IPS DF 4.7 (cell line): ENCODE measurements at regions not wholly inside any gene's neighbourhood (a gene's known extent, or its start where the extent isn't known, plus 50 kb on each side); places are given as distances from the start of the nearest gene placed in this dataset.
"Not testable (repeated sequence)": the region's sequence is repeated elsewhere in the genome, so short reads cannot be mapped to it uniquely, and the experiment has no call there.

Experiments
- DNase-seq: peaks from one replicate; pipeline ENCODE4 v3.0.0-alpha.2; 2013; ENCODE audit warnings: low spot score; ENCODE audit errors: extremely low read depth

- no peak for DNase-seq
These were observed 780.4 kb upstream of the NRXN1 start for GRCh38 chr2:51812138-51812866.

DNA sequence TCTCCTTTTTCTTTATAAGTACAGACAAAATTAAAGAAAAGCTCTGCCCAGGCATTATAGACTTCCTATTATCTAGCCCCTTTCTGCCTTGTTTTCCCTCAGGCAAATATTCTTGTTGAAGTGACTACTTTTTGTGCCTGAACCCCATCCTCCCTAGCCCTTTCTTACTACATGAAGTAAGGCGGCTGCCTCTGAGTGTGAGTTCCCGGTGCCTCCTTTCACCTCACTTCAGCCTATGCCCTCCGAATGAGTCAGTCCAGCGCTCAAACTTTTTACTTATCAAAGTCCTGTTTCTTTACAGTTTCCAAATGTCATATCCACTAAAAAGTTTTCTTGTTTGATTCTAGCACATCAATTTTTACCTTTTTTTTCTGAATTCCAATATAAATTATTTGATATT lies 778.3 kb upstream of the NRXN1 start:
- no peak for DNase-seq

DNA sequence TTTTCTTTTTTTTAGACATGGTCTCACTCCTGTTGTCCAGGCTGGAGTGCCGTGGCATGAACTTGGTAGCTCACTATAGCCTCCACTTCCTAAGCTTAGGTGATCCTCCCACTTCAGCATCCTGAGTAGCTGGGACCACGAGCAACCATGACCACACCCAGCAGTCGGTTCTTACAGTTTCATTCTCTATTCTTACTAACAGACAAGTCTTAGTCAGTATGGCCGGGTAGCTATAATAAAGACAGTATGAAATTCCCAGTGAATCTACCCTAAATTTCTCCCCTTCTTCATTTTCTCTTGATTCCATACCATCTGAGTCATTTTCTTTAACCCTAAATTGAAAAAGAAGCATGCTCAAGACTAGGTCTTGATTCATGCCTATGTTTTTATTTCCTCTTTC lies 775.3 kb upstream of the NRXN1 start:
- DNase-seq, result no peak

DNA sequence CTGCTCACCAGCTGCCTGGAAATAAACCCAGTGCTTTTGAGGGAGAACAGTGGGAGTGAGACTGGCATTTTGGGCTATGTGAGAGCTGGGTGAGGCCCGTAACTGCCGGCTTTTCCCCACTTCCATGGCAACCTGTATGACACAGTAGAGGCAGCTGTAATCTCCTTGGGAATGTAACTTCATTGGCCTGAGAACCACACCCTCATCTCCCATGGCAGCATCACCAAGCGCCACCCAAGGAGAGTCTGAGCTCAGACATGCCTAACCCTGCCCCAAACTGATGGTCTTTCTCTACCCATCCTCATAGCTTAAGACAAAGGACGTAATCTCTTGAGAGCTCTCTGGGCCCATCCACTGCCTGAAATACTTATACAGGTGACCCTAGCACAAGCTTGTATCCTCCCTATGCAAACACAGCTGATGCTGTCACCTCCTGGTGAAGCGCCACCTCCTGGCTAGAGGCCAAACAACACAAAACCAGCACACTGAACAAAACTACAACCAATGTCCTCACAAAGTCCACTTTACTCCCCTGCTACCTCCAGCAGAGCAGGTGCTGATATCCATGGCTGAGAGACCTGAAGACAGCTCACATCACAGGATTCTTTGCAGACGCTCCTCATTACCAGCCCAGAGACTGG lies 763.4 kb upstream of the NRXN1 start:
- peak; percentile 36 for DNase-seq

DNA sequence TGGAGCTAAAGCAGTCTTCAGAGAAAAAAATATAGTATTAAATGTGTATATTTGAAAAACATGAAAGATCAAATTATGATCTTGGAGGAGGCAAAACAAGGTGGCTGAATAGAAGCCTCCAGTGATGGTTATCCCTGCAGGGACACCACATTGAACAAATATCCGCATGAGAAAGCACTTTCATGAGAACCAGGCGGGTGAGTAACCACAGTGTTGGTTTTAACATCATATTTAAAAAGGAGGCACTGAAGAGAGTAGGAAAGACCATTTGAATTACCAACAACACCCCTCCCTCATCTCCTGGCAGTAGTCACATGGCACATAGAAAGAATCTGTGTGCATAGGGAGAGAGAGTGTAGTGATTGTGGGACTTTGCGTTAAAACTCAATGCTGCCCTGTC lies 759.6 kb upstream of the NRXN1 start:
- DNase-seq, result no peak

- DNase-seq, result no peak
These were observed 758.9 kb upstream of the NRXN1 start for GRCh38 chr2:51790854-51791253.

DNA sequence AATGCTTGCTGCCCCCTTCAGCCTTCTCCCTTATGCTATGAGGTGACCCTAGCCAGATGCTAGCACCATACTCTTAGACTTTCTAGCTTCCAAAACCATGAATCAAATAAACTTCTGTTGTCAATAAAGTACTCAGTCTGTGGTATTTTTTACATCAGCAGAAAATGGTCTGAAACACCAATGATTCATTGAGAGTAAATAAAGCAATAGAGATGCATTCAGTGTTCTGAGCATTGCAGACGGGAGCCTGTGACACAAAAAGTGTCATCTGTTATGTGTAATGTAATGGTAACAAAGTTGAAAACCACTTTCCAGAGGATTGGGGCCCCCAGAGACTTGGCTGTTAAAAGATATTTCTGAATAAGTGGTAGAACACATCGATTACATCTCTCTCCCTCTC lies 758.0 kb upstream of the NRXN1 start:
- no peak for DNase-seq

DNA sequence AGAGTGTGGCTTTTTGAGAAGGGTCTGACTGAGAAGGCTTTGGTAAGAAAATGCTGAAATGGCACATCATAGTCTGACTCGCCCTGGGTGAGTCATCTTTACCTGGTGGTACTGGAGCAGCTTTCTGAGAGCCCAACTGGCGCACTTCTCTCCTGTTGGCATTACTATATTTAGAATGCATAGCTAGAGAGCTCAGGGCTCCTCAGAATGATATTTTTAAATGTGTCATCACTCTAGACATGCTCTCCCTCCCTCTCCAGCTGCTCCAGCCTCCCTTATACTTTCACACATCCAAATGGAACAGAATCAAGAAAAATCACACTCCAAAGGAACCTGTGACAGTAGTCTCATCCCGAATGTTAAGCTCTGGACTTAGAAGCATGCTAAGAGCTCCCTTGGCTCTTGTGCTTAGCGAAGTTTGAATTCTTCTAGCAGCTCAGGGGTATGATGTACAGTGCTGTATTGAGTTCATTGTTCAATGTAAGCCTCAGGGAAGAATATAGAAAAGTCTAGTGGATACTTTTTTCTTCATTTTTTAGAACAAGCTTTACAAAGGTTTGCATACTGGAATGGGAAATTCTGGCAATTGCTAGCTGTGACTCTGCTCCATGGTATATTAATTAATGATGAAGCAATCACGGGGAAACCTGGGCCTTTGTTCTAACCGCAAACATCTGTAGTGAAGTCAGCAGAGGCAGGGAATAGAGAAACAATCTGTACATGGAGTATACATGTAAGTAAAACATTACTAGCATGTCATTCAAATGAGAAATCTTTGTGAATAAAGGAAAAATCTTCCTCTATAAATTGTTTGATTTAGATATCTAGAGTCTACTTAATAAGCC lies 751.2 kb upstream of the NRXN1 start:
- no peak for DNase-seq

GRCh38 chr2:51781691-51782090 lies 749.8 kb upstream of the NRXN1 start:
- no peak for DNase-seq

DNA sequence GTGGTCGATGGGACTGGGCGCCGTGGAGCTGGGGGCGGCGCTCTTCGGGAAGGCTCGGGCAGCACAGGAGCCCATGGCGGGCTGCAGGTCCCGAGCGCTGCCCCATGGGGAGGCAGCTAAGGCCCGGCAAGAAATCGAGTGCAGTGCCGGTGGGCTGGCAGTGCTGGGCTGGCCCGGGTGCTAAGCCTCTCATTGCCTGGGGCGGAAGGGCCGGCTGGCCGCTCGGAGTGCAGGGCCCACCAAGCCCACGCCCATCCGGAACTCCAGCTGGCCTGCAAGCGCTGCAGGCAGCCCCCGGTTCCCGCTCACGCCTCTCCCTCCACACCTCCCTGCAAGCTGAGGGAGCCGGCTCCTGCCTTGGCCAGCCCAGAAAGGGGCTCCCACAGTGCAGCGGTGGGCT lies 748.4 kb upstream of the NRXN1 start:
- DNase-seq, result no peak

DNA sequence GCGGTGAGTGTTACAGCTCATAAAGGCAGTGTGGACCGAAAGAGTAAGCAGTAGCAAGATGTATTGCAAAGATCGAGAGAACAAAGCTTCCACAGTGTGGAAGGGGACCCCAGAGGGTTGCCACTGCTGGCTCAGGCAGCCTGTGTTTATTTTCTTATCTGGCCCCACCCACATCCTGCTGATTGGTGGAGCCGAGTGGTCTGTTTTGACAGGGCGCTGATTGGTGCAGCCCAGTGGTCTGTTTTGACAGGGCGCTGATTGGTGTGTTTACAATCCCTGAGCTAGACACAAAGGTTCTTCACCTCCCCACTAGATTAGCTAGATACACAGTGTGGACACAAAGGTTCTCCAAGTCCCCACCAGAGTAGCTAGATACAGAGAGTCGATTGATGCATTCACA lies 747.8 kb upstream of the NRXN1 start:
- not testable (repeated sequence) for DNase-seq

DNA sequence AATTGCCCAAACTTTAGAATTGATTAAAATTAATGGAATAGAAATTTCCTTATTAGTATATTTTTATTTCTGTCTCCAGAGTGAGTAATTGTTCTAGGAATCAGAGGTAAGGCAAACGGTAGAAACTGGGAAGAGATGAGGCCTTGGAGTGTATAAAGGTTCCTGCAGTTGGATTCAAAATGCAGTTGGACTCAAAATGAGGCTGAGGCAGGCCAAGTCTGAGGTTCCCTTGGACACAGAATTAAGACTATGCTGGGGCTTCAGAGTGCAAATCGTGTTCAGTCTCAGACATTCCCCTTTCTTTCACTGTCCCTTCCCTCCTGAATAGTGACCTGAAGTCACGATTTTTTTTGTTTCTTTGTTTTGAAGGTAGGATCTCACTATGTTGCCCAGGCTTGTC lies 746.9 kb upstream of the NRXN1 start:
- no peak for DNase-seq

GRCh38 chr2:51774606-51775005 lies 742.7 kb upstream of the NRXN1 start:
- not testable (repeated sequence) for DNase-seq

GRCh38 chr2:51760441-51760840 lies 728.5 kb upstream of the NRXN1 start:
- no peak for DNase-seq

- DNase-seq, result no peak
These were observed 726.1 kb upstream of the NRXN1 start for GRCh38 chr2:51758081-51758480.

DNA sequence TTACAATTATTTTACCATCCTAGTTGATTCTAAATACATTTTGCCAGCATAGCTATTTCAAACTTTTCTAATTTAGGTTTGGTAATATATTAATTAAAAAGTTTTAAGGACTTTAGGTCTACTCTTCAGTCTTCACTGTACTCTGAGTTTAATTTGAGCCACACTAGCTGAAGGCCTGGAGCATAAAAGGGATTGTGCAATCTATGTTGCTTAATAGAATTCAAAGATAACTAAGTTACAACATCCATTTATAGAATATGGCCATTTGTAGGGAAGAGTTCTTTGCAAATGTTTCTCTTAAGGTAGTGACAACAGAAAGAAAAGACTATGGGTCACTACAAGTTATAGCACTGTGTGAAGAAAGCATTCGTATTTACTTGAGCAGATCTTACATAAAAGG lies 702.2 kb upstream of the NRXN1 start:
- DNase-seq, result no peak

GRCh38 chr2:51723691-51724090 lies 691.8 kb upstream of the NRXN1 start:
- DNase-seq, result no peak

DNA sequence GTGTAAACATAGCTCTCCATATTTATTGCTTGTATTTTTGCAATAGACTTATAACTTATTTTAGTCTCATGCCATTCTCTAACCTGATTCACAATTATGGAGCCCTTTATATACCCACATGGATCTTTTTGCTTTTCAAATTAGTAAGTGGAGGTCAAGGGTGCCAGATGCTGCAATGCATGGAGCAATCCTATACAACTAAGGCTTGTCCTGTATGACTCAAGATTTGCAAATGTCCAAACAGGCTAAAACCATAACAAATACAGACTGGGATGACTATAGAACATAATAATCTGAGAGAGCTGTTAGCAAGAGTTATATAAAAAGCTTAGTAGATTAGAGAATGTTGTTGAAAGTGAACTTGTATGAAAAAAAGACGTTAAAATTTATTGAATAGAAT lies 690.4 kb upstream of the NRXN1 start:
- DNase-seq, result no peak

DNA sequence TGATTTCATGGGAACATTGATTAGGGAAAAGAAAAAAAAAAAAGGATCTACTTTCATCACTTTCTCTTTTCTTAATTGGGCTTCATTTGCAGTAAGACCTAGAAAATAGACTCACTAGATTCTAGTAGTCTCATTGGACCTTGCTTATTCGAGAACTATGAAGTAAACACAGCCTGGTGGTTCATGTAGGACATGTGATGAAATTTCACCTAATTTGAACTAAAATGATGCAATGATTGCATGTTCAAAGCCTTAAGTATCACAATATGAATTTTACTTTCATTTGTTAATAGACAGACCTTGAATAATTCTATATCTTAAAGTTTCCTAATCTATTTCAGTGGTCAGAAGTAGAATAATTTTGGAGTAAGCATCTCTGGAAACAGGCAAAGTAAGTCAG lies 688.9 kb upstream of the NRXN1 start:
- no peak for DNase-seq

- no peak for DNase-seq
These were observed 686.9 kb upstream of the NRXN1 start for GRCh38 chr2:51718881-51719280.

- DNase-seq, result no peak
These were observed 685.4 kb upstream of the NRXN1 start for GRCh38 chr2:51717312-51717711.

DNA sequence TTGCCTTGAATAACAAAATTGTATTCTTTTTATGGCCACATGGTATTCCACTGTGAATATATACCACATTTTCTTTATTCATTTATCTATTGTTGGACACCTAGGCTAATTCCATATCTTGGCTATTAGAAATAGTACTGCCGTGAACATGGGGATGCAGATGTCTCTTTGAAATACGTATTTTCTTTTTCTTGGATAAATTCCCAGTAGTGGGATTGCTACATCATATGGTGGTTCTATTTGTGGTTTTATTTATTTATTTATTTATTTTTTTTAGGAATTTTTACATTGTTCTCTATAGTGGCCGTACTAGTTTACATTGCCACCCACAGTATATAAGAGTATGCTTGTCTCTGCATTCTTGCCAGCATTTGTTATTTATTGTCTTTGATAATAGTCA lies 679.8 kb upstream of the NRXN1 start:
- DNase-seq, result no peak
